ENCODE measurements at regions not wholly inside any gene's neighbourhood (a gene's known extent, or its start where the extent isn't known, plus 50 kb on each side); places are given as distances from the start of the nearest gene placed in this dataset.

DNA sequence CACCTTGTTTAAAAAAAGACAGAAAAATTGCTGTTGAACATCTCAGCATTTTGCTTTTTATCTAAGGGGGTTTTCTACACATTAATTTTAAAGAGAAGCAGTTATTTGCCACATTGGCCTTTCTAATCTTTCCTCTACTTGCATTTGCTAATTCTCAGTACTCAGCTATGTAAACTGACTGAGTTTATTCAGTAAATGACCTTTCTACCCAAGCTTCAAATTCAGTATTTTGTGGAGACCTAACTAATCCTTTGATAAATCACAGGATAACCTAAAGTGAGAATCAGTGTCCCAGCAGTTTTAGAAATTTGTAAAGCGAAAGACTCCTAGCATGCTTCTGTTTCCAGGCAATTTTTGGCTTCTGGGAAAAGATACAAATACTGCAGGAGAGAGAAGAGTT lies 288.4 kb downstream of the ASXL3 start:
- TF ChIP-seq, protein P1, sequence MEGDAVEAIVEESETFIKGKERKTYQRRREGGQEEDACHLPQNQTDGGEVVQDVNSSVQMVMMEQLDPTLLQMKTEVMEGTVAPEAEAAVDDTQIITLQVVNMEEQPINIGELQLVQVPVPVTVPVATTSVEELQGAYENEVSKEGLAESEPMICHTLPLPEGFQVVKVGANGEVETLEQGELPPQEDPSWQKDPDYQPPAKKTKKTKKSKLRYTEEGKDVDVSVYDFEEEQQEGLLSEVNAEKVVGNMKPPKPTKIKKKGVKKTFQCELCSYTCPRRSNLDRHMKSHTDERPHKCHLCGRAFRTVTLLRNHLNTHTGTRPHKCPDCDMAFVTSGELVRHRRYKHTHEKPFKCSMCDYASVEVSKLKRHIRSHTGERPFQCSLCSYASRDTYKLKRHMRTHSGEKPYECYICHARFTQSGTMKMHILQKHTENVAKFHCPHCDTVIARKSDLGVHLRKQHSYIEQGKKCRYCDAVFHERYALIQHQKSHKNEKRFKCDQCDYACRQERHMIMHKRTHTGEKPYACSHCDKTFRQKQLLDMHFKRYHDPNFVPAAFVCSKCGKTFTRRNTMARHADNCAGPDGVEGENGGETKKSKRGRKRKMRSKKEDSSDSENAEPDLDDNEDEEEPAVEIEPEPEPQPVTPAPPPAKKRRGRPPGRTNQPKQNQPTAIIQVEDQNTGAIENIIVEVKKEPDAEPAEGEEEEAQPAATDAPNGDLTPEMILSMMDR (conservative IDR thresholded peaks at IDR 0.05 in 1 of 2, IDR thresholded peaks at IDR 0.05 in 1 of 2; ENCODE audit: low read depth in 1 of 2, low read length in 2 of 2), result no peak
- TF ChIP-seq EZH2 (IDR thresholded peaks at IDR 0.05; ENCODE audit: low read length, missing control alignments), result no peak
